OCI-LY7 (cell line): ENCODE measurements at regions not wholly inside any gene's neighbourhood (a gene's known extent, or its start where the extent isn't known, plus 50 kb on each side); places are given as distances from the start of the nearest gene placed in this dataset.
"Not testable (repeated sequence)": the region's sequence is repeated elsewhere in the genome, so short reads cannot be mapped to it uniquely, and the experiment has no call there.

ENCODE experiments used
- CTCF ChIP-seq: fragments of 200-600 bp; sonication (generic); conservative IDR thresholded peaks from 2 replicates; pipeline ENCODE4 v1.5.1; 2014; ENCODE audit warnings: mild to moderate bottlenecking, antibody characterized with exemption, low read length, moderate library complexity, mixed read lengths
- EZH2phosphoT487 ChIP-seq: fragments of 200-600 bp; sonication (generic); IDR thresholded peaks from 2 replicates; pipeline ENCODE4 v1.6.1; 2018; ENCODE audit warnings: low read depth, borderline replicate concordance, mild to moderate bottlenecking, mixed run types, antibody characterized with exemption, low read length, moderate library complexity, mixed read lengths

- not testable (repeated sequence) for TF ChIP-seq CTCF, EZH2phosphoT487
These were observed 91.6 kb upstream of the NR3C2 start for GRCh38 chr4:148533851-148534250.
